MM.1S (cell line): ENCODE measurements at regions not wholly inside any gene's neighbourhood (a gene's known extent, or its start where the extent isn't known, plus 50 kb on each side); places are given as distances from the start of the nearest gene placed in this dataset.

Source experiments
- EZH2phosphoT487 ChIP-seq: fragments of 300-600 bp; sonication (generic); IDR thresholded peaks from 2 replicates; pipeline ENCODE4 v1.6.1; 2018; ENCODE audit warnings: antibody characterized with exemption, low read length
- TF ChIP-seq, protein P1 (sequence below): fragments of 300-600 bp; sonication (generic); IDR thresholded peaks from 2 replicates; pipeline ENCODE4 v1.5.1; 2016; ENCODE audit warnings: antibody characterized with exemption, low read length, mixed read lengths

DNA sequence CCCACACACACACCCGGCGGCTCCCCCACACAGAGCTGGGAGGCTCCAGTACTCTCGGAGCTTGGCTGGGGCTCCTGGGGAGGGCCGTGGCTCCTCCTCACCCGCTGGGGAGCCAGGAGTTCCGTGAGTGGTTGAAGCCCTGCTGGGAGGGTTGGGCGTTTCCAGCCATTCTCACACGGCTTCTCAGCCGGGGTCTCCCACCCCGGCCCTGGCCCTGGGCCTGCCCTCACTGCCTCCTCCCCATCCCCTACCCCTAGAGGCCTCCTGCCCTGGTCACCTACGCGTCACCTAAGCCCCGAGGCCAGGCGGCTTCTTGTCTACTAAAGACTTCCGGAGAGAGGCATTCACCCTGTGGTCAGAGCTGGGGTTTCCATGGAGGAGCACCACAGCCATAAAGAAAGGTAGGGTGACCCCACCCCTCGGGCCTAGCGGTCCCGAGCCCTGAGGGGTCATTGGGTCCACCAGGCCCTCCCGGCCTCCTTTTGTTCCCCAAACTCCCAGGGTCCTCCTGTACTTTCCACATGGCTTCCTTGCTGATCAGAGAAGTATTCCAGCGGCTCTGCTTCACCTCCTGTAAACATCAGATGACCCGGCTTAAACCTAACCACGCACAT lies 99.3 kb downstream of the TTLL2 start:
- TF ChIP-seq, protein P1, sequence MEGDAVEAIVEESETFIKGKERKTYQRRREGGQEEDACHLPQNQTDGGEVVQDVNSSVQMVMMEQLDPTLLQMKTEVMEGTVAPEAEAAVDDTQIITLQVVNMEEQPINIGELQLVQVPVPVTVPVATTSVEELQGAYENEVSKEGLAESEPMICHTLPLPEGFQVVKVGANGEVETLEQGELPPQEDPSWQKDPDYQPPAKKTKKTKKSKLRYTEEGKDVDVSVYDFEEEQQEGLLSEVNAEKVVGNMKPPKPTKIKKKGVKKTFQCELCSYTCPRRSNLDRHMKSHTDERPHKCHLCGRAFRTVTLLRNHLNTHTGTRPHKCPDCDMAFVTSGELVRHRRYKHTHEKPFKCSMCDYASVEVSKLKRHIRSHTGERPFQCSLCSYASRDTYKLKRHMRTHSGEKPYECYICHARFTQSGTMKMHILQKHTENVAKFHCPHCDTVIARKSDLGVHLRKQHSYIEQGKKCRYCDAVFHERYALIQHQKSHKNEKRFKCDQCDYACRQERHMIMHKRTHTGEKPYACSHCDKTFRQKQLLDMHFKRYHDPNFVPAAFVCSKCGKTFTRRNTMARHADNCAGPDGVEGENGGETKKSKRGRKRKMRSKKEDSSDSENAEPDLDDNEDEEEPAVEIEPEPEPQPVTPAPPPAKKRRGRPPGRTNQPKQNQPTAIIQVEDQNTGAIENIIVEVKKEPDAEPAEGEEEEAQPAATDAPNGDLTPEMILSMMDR: no peak
- no peak for TF ChIP-seq EZH2phosphoT487
